GM19468 (cell line): ENCODE measurements at regions not wholly inside any gene's neighbourhood (a gene's known extent, or its start where the extent isn't known, plus 50 kb on each side); places are given as distances from the start of the nearest gene placed in this dataset.
"Not testable (repeated sequence)": the region's sequence is repeated elsewhere in the genome, so short reads cannot be mapped to it uniquely, and the experiment has no call there.

ENCODE experiments used
- ATAC-seq: cut with Tn5 transposase; IDR thresholded peaks from one replicate; pipeline ENCODE4 v1.9.1; 2021; ENCODE audit warnings: mild to moderate bottlenecking, moderate library complexity, moderate number of reproducible peaks; ENCODE audit not compliant: unreplicated experiment; ENCODE audit errors: extremely low read depth

- ATAC-seq: no peak
Observed at GRCh38 chr12:54716261-54716660, 68.1 kb upstream of the DCD start.

- not testable (repeated sequence) for ATAC-seq
Observed at GRCh38 chr12:54713876-54714275, 65.7 kb upstream of the DCD start.

- no peak for ATAC-seq
Observed at GRCh38 chr12:54711669-54712068, 63.5 kb upstream of the DCD start.

- ATAC-seq: no peak
Observed at GRCh38 chr12:54708826-54709225, 60.7 kb upstream of the DCD start.

GRCh38 chr12:54704202-54704601, 56.0 kb upstream of the DCD start:
- ATAC-seq: no peak

GRCh38 chr12:54701940-54702592, 53.9 kb upstream of the DCD start:
- ATAC-seq: no peak

- no peak for ATAC-seq
Observed at GRCh38 chr12:54700849-54701248, 52.7 kb upstream of the DCD start.

GRCh38 chr12:54700301-54700700, 52.1 kb upstream of the DCD start:
- no peak for ATAC-seq
